ENCODE measurements at regions not wholly inside any gene's neighbourhood (a gene's known extent, or its start where the extent isn't known, plus 50 kb on each side); places are given as distances from the start of the nearest gene placed in this dataset.
"Not testable (repeated sequence)": the region's sequence is repeated elsewhere in the genome, so short reads cannot be mapped to it uniquely, and the experiment has no call there.

- DNase-seq = not testable (repeated sequence)
Observed at GRCh38 chrX:71822314-71822713, 59.2 kb downstream of the CXorf49B start.

GRCh38 chrX:71823391-71824057 lies 60.4 kb downstream of the CXorf49B start:
- no peak for DNase-seq

GRCh38 chrX:71828086-71828485 lies 64.9 kb downstream of the CXorf49B start:
- no peak for DNase-seq

- DNase-seq = not testable (repeated sequence)
Observed at GRCh38 chrX:71838092-71838491, 72.6 kb upstream of the NHSL2 start.

GRCh38 chrX:71846429-71846828 lies 64.2 kb upstream of the NHSL2 start:
- DNase-seq = no peak

DNA sequence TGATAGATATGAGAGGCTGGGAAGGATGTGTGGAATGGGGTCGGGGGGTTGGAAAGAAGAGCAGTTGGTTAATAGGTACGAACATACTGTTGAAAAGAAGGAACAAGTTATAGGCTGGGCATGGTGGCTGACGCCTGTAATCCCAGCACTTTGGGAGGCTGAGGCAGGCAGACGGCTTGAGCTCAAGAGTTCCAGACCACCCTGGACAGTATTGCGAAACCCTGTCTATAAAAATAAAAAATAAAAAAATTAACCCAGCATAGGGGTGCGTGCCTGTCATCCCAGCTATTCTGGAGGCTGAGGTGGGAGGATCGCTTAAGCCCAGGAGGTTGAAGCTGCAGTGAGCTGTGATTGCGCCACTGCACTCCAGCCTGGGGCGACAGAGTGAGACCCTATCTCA lies 58.5 kb upstream of the NHSL2 start:
- no peak for DNase-seq

GRCh38 chrX:71859637-71860036 lies 51.0 kb upstream of the NHSL2 start:
- peak in 2 of 3 donors; percentile 23 to 43 for DNase-seq

Data from muscle of back (tissue), 3 donors.